HepG2 (cell line): ENCODE measurements at regions not wholly inside any gene's neighbourhood (a gene's known extent, or its start where the extent isn't known, plus 50 kb on each side); places are given as distances from the start of the nearest gene placed in this dataset.

Experiments used
- CHD2 ChIP-seq: IDR thresholded peaks from 2 replicates; pipeline ENCODE4 v1.6.1; 2011; ENCODE audit warnings: low read depth, low read length, improper control_type of control experiment
- CTCF ChIP-seq: sonication (generic); formaldehyde crosslinking; IDR thresholded peaks from 2 replicates; pipeline ENCODE4 v1.5.0; 2020; ENCODE audit warnings: mild to moderate bottlenecking, missing genetic modification reagents, moderate library complexity
- MLX ChIP-seq: IDR thresholded peaks from 2 replicates; pipeline ENCODE4 v1.6.1; 2016
- RAD21 ChIP-seq: fragments of 450-650 bp; formaldehyde crosslinking; IDR thresholded peaks from 2 replicates; pipeline ENCODE4 v1.5.0; 2020; ENCODE audit warnings: mild to moderate bottlenecking
- UBTF ChIP-seq: sonication (generic); formaldehyde crosslinking; IDR thresholded peaks from 2 replicates; pipeline ENCODE4 v1.4.0; 2020; ENCODE audit warnings: mild to moderate bottlenecking, missing genetic modification reagents
- ZNF12 ChIP-seq: sonication (generic); formaldehyde crosslinking; IDR thresholded peaks from 2 replicates; pipeline ENCODE4 v1.5.0; 2020; ENCODE audit warnings: missing genetic modification reagents
- ZNF350 ChIP-seq: sonication (generic); formaldehyde crosslinking; IDR thresholded peaks from 2 replicates; pipeline ENCODE4 v1.4.0; 2020; ENCODE audit warnings: mild to moderate bottlenecking, low read depth, missing genetic modification reagents, borderline replicate concordance

GRCh38 chr14:65840786-65841185, 428.3 kb downstream of the FUT8 start:
- TF ChIP-seq MLX (CRISPR knock-in tag): no peak
- TF ChIP-seq UBTF (CRISPR knock-in tag): no peak
- no peak for TF ChIP-seq RAD21 (CRISPR knock-in tag)
- no peak for TF ChIP-seq CTCF (CRISPR knock-in tag)
- no peak for TF ChIP-seq ZNF350
- TF ChIP-seq ZNF12 (CRISPR knock-in tag): no peak
- no peak for TF ChIP-seq CHD2
